ENCODE measurements at regions not wholly inside any gene's neighbourhood (a gene's known extent, or its start where the extent isn't known, plus 50 kb on each side); places are given as distances from the start of the nearest gene placed in this dataset.

- TF ChIP-seq RB1 (IDR thresholded peaks at IDR 0.05; ENCODE audit: borderline replicate concordance) (no peak), RCOR1 (conservative IDR thresholded peaks at IDR 0.05; ENCODE audit: low read depth, low read length) (no peak), IRF5 (IDR thresholded peaks at IDR 0.05; ENCODE audit: borderline replicate concordance) (no peak), EP300 (IDR thresholded peaks at IDR 0.05; ENCODE audit: borderline replicate concordance in 1 of 2, control insufficient read depth in 1 of 2, low read depth in 2 of 2, low read length in 2 of 2) (no peak), MEF2A (IDR thresholded peaks at IDR 0.05; ENCODE audit: insufficient read depth, low read depth, low read length) (no peak)
- no peak overlapping the region for H3K4me2 ChIP-seq (ENCODE audit: control insufficient read depth, insufficient read depth)
- H3K9ac ChIP-seq (ENCODE audit: control insufficient read depth, insufficient read depth, low read length) = no peak overlapping the region
- CTCF ChIA-PET = interaction anchor here (1.3 to 2.8 kb wide), 4 partner anchors 11 to 138 kb away, joined by 3 to 16 read pairs (median 5); no protein-coding TSS in a partner anchor
- H3K27ac ChIP-seq (ENCODE audit: control insufficient read depth, insufficient read depth) = no peak overlapping the region
- ATAC-seq = no peak
- no peaks in the 10 kb centered on the region for H3K36me3 ChIP-seq (ENCODE audit: control insufficient read depth in 2 of 2, insufficient read depth in 2 of 2, low read length in 1 of 2)
- 42% methylated on average over 3 of the region's 3 CpGs for WGBS (ENCODE audit: insufficient coverage, insufficient replicate concordance, low lambda C conversion rate, missing lambda C conversion rate)
- no peaks in the 10 kb centered on the region for H3K9me3 ChIP-seq (replicated peaks; ENCODE audit: control insufficient read depth, insufficient read depth, low read length)
- intact Hi-C loops (cut with micrococcal nuclease; ENCODE audit: unreplicated experiment) (loop anchor here (5.0 to 10.0 kb wide), 4 partner anchors 96 to 1508 kb away; no protein-coding TSS in a partner anchor), in situ Hi-C loops (cut with MboI) (loop anchor here (10.0 to 25.0 kb wide), 6 partner anchors 91 to 1641 kb away; no protein-coding TSS in a partner anchor)
- SMC1A ChIA-PET (ENCODE audit: uncharacterized antibody, unreplicated experiment) = interaction anchor here (1.7 kb wide), 1 partner anchor 11 kb away, joined by 4 read pairs; no protein-coding TSS in a partner anchor
- H3K27me3 ChIP-seq (replicated peaks in 1 of 2; ENCODE audit: control insufficient read depth in 2 of 2, insufficient read depth in 2 of 2, low read length in 1 of 2) = no peaks in the 10 kb centered on the region
- H4K20me1 ChIP-seq (ENCODE audit: control insufficient read depth, insufficient read depth) = no peaks in the 10 kb centered on the region
- no peaks in the 10 kb centered on the region for H3K79me2 ChIP-seq (ENCODE audit: control insufficient read depth, insufficient read depth, low read length)
- no peak overlapping the region for H3K4me3 ChIP-seq
- POLR2A ChIA-PET = no interaction called here
- RAD21 ChIA-PET (ENCODE audit: unreplicated experiment) = interaction anchor here (1.2 to 1.7 kb wide), 2 partner anchors 10 to 140 kb away, joined by 3 to 7 read pairs; no protein-coding TSS in a partner anchor
- no peaks in the 10 kb centered on the region for H3K4me1 ChIP-seq (ENCODE audit: control insufficient read depth, insufficient read depth, low read length)
- no peak overlapping the region for H2AFZ ChIP-seq (ENCODE audit: control insufficient read depth, low read depth, low read length)
- FAIRE-seq = no peak
- BruUV-seq (replicated peaks) = no TSS peak
- DNase-seq (ENCODE audit: low read depth, low spot score) = no peak
These were observed 230.3 kb upstream of the RBBP8 start for GRCh38 chr18:22702806-22703205.

All from GM12878 (cell line).